CD4-positive, alpha-beta memory T cell (primary cell): ENCODE measurements at regions not wholly inside any gene's neighbourhood (a gene's known extent, or its start where the extent isn't known, plus 50 kb on each side); places are given as distances from the start of the nearest gene placed in this dataset.
"Not testable (repeated sequence)": the region's sequence is repeated elsewhere in the genome, so short reads cannot be mapped to it uniquely, and the experiment has no call there.

Experiments
- CTCF ChIA-PET: fragments of 350-600 bp; sonication (Branson Sonifier 250); formaldehyde crosslinking; loops from one replicate; lab custom pipeline; 2021; ENCODE audit warnings: inconsistent platforms; ENCODE audit not compliant: partially characterized antibody; lab: Charles Lee
- POLR2A ChIA-PET: fragments of 350-600 bp; sonication (Branson Sonifier 250); formaldehyde crosslinking; loops from one replicate; lab custom pipeline; 2021; ENCODE audit not compliant: partially characterized antibody; lab: Charles Lee
- DNase-seq, 5 donors: peaks; one replicate each; pipeline versions ENCODE4 v3.0.0 to v3.0.0-alpha.2; 2020 to 2022; ENCODE audit warnings: mixed read lengths in 1 of 5
- H3K27ac ChIP-seq: one replicate; pipeline ENCODE4 v1.7.0; 2013; ENCODE audit warnings: low read depth, low read length
- H3K27me3 ChIP-seq: 2 replicates; pipeline ENCODE4 v1.7.0; 2013; ENCODE audit warnings: mild to moderate bottlenecking, low read length, moderate library complexity; ENCODE audit not compliant: insufficient read depth
- H3K36me3 ChIP-seq: 2 replicates; pipeline ENCODE4 v1.7.0; 2013; ENCODE audit warnings: mild to moderate bottlenecking, low read length, moderate library complexity; ENCODE audit not compliant: insufficient read depth
- H3K4me1 ChIP-seq: 2 replicates; pipeline ENCODE4 v1.7.0; 2013; ENCODE audit warnings: mild to moderate bottlenecking, low read length, moderate library complexity; ENCODE audit not compliant: insufficient read depth
- H3K4me3 ChIP-seq, 2 donors: one replicate each; pipeline ENCODE4 v1.7.0; 2013; ENCODE audit warnings: low read length in 2 of 2, mild to moderate bottlenecking in 1 of 2
- H3K9me3 ChIP-seq, 2 donors: one replicate each; pipeline ENCODE4 v1.7.0; 2013; ENCODE audit warnings: low read length in 2 of 2, control low read depth in 1 of 2; ENCODE audit not compliant: control insufficient read depth in 1 of 2
- H3K27ac Mint-ChIP-seq, 7 donors: one replicate each; pipeline ENCODE4 v1.8.0; 2020 to 2021; ENCODE audit warnings: mixed read lengths in 7 of 7, mild to moderate bottlenecking in 6 of 7, inconsistent platforms in 3 of 7, moderate library complexity in 3 of 7
- H3K27me3 Mint-ChIP-seq, 2 donors: one replicate each; pipeline ENCODE4 v1.8.0; 2020 to 2021; ENCODE audit warnings: mixed read lengths in 2 of 2
- H3K36me3 Mint-ChIP-seq, 2 donors: one replicate each; pipeline ENCODE4 v1.8.0; 2020 to 2021; ENCODE audit warnings: mixed read lengths in 2 of 2, inconsistent platforms in 1 of 2, mild to moderate bottlenecking in 1 of 2
- H3K4me1 Mint-ChIP-seq, 4 donors: one replicate each; pipeline ENCODE4 v1.8.0; 2020 to 2021; ENCODE audit warnings: mixed read lengths in 4 of 4, mild to moderate bottlenecking in 1 of 4
- H3K4me3 Mint-ChIP-seq, 8 donors: one replicate each; pipeline ENCODE4 v1.8.0; 2020 to 2021; ENCODE audit warnings: mixed read lengths in 8 of 8, mild to moderate bottlenecking in 7 of 8, moderate library complexity in 6 of 8, inconsistent platforms in 3 of 8
- H3K9me3 Mint-ChIP-seq, 8 donors: one replicate each; pipeline ENCODE4 v1.8.0; 2020 to 2021; ENCODE audit warnings: mixed read lengths in 8 of 8, mild to moderate bottlenecking in 5 of 8, inconsistent platforms in 3 of 8, moderate library complexity in 1 of 8
- intact Hi-C: fragments of 100-400 bp; cut with micrococcal nuclease; formaldehyde crosslinking; loops from one replicate; pipeline ENCODE4 v1.15.1; 2023

DNA sequence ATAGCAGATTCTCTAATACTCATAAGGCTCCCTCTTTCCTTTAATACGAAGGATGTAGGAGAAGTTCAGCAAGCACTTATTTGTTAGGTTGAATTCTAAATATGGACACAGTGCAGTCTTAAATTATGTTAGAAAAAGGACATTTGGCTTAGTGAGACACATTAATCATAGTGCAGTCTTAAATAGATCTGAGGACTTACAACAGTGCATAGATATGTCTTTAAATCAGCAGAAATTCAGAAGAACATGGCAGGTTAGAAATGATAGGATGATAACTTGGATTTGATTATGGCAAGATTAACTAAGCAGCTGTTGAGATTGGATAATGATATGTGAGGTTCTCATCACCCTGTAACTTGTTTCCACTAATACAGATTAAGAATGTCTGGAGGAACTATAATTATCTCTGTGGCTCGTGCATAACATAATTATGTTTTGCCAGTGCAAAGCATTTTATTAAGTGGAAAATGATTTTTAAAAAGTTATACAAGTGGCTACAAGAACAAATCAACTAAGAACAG lies 485.9 kb downstream of the USP25 start:
- Mint-ChIP-seq H3K27ac (no peak overlapping the region), H3K9me3 (peaks cover 0 to 6% (median 0%) of the 10 kb centered on the region in 8 donors), H3K36me3 (no peaks in the 10 kb centered on the region), H3K4me3 (no peak overlapping the region), H3K27me3 (no peaks in the 10 kb centered on the region), H3K4me1 (no peaks in the 10 kb centered on the region)
- Histone ChIP-seq H3K4me1 (no peaks in the 10 kb centered on the region), H3K9me3 (no peaks in the 10 kb centered on the region), H3K27ac (no peak overlapping the region), H3K36me3 (no peaks in the 10 kb centered on the region), H3K4me3 (no peak overlapping the region), H3K27me3 (no peaks in the 10 kb centered on the region)
- intact Hi-C loops, result no loop called here
- ChIA-PET CTCF (no interaction called here), POLR2A (no interaction called here)
- no peak for DNase-seq

DNA sequence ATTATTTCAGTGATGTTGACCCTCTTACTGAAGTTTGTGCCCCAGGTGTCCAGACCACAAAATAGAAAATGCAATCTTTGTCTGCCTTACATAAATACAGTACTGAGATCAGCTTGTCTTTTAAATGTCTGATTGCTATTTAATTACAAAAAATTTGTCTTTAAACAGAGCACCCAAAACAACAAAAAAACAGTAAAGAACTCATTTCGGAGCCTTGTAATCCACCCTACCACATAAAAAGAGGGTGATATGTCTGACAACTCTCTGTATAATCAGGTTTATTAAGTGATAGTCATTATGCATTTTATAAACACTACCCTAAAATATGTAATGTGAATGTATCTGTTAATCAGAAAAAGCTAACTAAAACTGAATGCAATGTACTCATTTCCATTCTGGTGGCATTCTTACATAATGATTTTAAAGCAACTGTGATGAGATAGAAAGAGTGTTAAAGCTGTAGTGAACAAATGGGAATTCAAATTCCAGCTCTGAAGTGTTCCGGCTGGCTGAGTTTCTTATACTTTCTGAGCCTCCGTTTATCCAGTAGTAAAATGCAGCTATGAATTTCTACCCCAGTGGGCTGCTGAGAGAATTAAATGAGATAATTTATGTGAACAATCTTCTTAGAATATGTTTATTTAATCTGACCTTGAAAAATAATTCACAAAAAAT lies 486.6 kb downstream of the USP25 start:
- no peaks in the 10 kb centered on the region for H3K9me3 ChIP-seq
- Mint-ChIP-seq H3K4me3 (no peak overlapping the region), H3K27me3 (no peaks in the 10 kb centered on the region), H3K9me3 (peaks cover 0 to 6% (median 0%) of the 10 kb centered on the region in 8 donors), H3K4me1 (no peaks in the 10 kb centered on the region), H3K27ac (no peak overlapping the region), H3K36me3 (no peaks in the 10 kb centered on the region)
- no peak for DNase-seq
- H3K4me1 ChIP-seq, result no peaks in the 10 kb centered on the region
- intact Hi-C loops, result no loop called here
- ChIA-PET CTCF (interaction anchor here (1.3 kb wide), 1 partner anchor 9 kb away, joined by 3 read pairs; no protein-coding TSS in a partner anchor), POLR2A (no interaction called here)
- H3K27ac ChIP-seq, result no peak overlapping the region
- H3K27me3 ChIP-seq, result no peaks in the 10 kb centered on the region
- no peak overlapping the region for H3K4me3 ChIP-seq
- no peaks in the 10 kb centered on the region for H3K36me3 ChIP-seq

DNA sequence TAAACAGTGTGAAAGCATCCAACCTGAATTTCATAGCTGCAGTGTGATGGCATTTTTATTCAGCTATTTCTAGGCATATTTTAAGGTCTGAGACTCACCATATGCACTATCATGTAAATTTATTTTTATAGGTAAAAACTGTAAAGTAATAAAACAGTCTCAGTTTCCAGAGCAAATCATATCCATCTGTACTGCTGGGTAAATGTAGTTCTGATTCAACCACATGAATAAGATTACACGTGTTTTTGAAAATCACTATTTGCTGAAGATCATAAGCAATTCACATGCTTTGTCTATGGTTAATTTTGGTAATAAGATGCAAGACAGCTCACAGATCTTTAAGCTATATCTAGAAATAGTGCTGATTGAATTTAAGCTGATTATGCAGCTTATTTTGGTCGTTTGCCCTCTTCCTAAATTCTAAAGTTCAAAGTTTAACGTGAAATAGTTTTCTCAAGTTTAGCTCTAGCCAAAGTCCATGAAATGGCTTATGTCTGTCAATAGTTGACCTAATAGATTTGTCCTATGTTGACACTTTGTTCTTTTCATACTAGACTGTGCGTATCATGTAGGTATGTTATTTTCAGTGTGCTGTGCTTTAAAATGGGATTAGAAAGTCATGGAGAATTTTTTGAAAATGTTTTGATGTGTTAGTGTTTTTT lies 489.0 kb downstream of the USP25 start:
- no peaks in the 10 kb centered on the region for H3K4me1 Mint-ChIP-seq
- ChIA-PET POLR2A (no interaction called here), CTCF (no interaction called here)

DNA sequence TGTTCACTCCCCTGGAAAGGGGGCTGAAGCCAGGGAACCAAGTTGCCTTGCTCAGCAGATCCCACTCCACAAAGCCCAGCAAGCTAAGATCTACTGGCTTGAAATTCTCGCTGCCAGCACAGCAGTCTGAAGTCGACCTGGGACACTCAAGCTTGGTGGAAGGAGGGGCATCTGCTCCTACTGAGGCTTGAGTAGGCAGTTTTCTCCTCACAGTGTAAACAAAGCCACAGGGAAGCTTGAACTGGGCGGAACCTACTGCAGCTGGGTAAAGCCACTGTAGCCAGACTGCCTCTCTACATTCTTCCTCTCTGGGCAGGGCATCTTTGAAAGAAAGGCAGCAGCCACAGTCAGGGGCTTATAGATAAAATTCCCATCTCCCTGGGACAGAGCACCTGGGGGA lies 495.0 kb downstream of the USP25 start:
- H3K27ac ChIP-seq, POLR2A ChIA-PET, H3K4me3 ChIP-seq, DNase-seq, H3K9me3 ChIP-seq, H3K4me1 Mint-ChIP-seq, CTCF ChIA-PET, H3K27me3 Mint-ChIP-seq, H3K4me3 Mint-ChIP-seq, H3K9me3 Mint-ChIP-seq, H3K27me3 ChIP-seq, H3K4me1 ChIP-seq, intact Hi-C loops, H3K27ac Mint-ChIP-seq, H3K36me3 Mint-ChIP-seq, H3K36me3 ChIP-seq: not testable (repeated sequence)

More for the DNA sequence above, 489.0 kb downstream of the USP25 start:
- no peak overlapping the region for H3K4me3 Mint-ChIP-seq
- Histone ChIP-seq H3K36me3 (no peaks in the 10 kb centered on the region), H3K4me3 (no peak overlapping the region), H3K27me3 (no peaks in the 10 kb centered on the region), H3K9me3 (no peaks in the 10 kb centered on the region), H3K27ac (no peak overlapping the region), H3K4me1 (no peaks in the 10 kb centered on the region)
- H3K27me3 Mint-ChIP-seq, result no peaks in the 10 kb centered on the region
- intact Hi-C loops, result no loop called here
- DNase-seq, result no peak
- no peaks in the 10 kb centered on the region for H3K36me3 Mint-ChIP-seq
- H3K27ac Mint-ChIP-seq, result no peak overlapping the region
- H3K9me3 Mint-ChIP-seq, result peaks cover 0 to 4% (median 0%) of the 10 kb centered on the region in 8 donors

DNA sequence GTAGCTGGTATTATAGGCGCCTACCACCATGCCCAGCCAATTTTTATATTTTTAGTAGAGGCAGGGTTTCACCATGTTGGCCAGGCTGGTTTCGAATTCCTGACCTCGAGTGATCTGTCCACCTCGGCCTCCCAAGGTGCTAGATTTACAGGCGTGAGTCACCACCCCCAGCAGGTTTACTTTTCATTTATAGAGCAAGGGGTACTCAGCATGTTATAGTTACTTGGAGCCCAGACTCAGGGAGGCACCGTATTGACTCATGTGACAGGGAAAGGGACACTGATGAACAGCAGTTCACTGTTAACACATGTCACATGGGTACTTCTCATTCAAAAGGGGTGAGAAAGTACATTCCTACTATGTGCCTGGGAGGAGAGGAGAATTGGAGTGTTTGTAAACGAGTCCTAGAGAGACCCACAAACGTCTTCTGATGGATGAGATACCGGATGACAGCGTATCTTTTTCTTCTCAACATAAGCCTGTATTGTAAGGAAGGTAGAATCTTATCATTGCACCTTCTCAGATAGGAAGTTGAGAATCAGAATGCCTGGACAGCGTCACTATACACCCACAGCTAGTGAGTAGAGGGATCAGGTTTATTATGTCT lies 510.0 kb downstream of the USP25 start:
- POLR2A ChIA-PET, result no interaction called here
- Mint-ChIP-seq H3K9me3 (peaks cover 0 to 6% (median 0%) of the 10 kb centered on the region in 8 donors), H3K36me3 (no peaks in the 10 kb centered on the region), H3K4me1 (no peaks in the 10 kb centered on the region), H3K27ac (no peak overlapping the region), H3K27me3 (no peaks in the 10 kb centered on the region), H3K4me3 (no peak overlapping the region)
- Histone ChIP-seq H3K4me1 (no peaks in the 10 kb centered on the region), H3K4me3 (no peak overlapping the region), H3K36me3 (no peaks in the 10 kb centered on the region), H3K9me3 (no peaks in the 10 kb centered on the region), H3K27ac (no peak overlapping the region), H3K27me3 (no peaks in the 10 kb centered on the region)
- intact Hi-C loops, result no loop called here
- CTCF ChIA-PET, result no interaction called here
- no peak for DNase-seq

DNA sequence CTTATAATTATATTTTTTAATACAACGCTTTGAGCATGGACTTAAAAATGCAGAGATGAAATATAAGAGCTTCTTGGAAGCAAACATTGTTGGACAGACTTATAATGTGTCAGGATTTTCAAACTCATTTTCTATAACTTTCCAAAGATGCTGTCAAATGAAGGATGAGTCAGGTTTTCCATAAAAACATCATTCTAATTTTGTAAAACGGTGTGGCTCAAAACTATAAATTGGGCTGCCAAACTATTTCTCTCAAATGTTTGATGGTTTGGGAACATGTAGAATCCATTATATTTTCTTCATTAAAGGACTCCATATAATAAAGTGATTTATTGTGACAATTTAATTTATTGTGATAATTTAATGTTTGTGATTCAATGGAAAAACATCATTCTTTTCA lies 511.2 kb downstream of the USP25 start:
- peaks cover 0 to 4% (median 0%) of the 10 kb centered on the region in 8 donors for H3K9me3 Mint-ChIP-seq
- Histone ChIP-seq H3K4me3 (no peak overlapping the region), H3K27ac (no peak overlapping the region), H3K4me1 (no peaks in the 10 kb centered on the region), H3K36me3 (no peaks in the 10 kb centered on the region), H3K9me3 (no peaks in the 10 kb centered on the region), H3K27me3 (no peaks in the 10 kb centered on the region)
- no peaks in the 10 kb centered on the region for H3K4me1 Mint-ChIP-seq
- ChIA-PET POLR2A (no interaction called here), CTCF (no interaction called here)
- H3K4me3 Mint-ChIP-seq, result no peak overlapping the region
- no peak for DNase-seq
- H3K36me3 Mint-ChIP-seq, result no peaks in the 10 kb centered on the region
- intact Hi-C loops, result no loop called here
- no peak overlapping the region for H3K27ac Mint-ChIP-seq
- H3K27me3 Mint-ChIP-seq, result no peaks in the 10 kb centered on the region

DNA sequence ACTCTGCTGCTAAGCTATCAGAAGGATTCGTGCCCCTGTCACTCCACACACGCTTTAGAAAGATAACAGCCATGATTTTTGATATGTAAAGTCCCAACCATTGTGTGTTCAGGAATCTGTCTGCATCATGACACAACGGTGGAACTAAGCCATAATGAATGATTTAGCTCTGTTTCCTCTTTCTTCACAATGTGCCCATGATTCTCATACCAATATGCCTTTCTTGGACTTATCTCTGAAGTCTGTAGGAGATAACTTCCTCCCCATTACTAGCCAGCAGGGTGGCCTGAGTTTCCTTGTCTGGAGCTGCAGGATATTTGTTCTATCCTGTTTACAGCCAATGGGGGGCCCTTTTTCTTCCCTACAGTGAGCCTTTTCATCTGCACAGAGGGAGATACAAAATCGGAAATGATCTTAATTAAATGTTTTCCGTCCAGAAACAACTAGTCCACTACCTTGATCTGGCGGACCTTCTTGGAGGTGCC lies 511.7 kb downstream of the USP25 start:
- Histone ChIP-seq H3K36me3 (no peaks in the 10 kb centered on the region), H3K4me1 (no peaks in the 10 kb centered on the region), H3K27me3 (no peaks in the 10 kb centered on the region), H3K27ac (no peak overlapping the region), H3K4me3 (no peak overlapping the region), H3K9me3 (no peaks in the 10 kb centered on the region)
- H3K4me1 Mint-ChIP-seq, result no peaks in the 10 kb centered on the region
- H3K27me3 Mint-ChIP-seq, result no peaks in the 10 kb centered on the region
- POLR2A ChIA-PET, result no interaction called here
- intact Hi-C loops, result no loop called here
- H3K4me3 Mint-ChIP-seq, result no peak overlapping the region
- H3K27ac Mint-ChIP-seq, result no peak overlapping the region
- DNase-seq, result no peak
- CTCF ChIA-PET, result no interaction called here
- H3K9me3 Mint-ChIP-seq, result peaks cover 0 to 4% (median 0%) of the 10 kb centered on the region in 8 donors
- H3K36me3 Mint-ChIP-seq, result no peaks in the 10 kb centered on the region
